Osteocyte (in vitro differentiated cells): ENCODE measurements at regions not wholly inside any gene's neighbourhood (a gene's known extent, or its start where the extent isn't known, plus 50 kb on each side); places are given as distances from the start of the nearest gene placed in this dataset.

Experiments
- DNase-seq: peaks from one replicate; pipeline ENCODE4 v3.0.0; 2021; ENCODE audit warnings: mixed read lengths; ENCODE audit not compliant: unreplicated experiment; ENCODE audit errors: extremely low spot score
- H3K27ac Mint-ChIP-seq: one replicate; pipeline ENCODE4 v1.8.0; 2021; ENCODE audit warnings: mild to moderate bottlenecking, mixed read lengths; ENCODE audit not compliant: unreplicated experiment
- H3K27me3 Mint-ChIP-seq: one replicate; pipeline ENCODE4 v1.8.0; 2021; ENCODE audit warnings: mixed read lengths; ENCODE audit not compliant: unreplicated experiment
- H3K36me3 Mint-ChIP-seq: one replicate; pipeline ENCODE4 v1.8.0; 2021; ENCODE audit warnings: mixed read lengths; ENCODE audit not compliant: unreplicated experiment
- H3K4me1 Mint-ChIP-seq: one replicate; pipeline ENCODE4 v1.8.0; 2021; ENCODE audit warnings: mixed read lengths; ENCODE audit not compliant: unreplicated experiment
- H3K4me3 Mint-ChIP-seq: one replicate; pipeline ENCODE4 v1.8.0; 2021; ENCODE audit warnings: mild to moderate bottlenecking, moderate library complexity, mixed read lengths; ENCODE audit not compliant: unreplicated experiment
- H3K9me3 Mint-ChIP-seq: one replicate; pipeline ENCODE4 v1.8.0; 2021; ENCODE audit warnings: mixed read lengths; ENCODE audit not compliant: unreplicated experiment
- TF ChIP-seq, protein P1 (sequence below): fragments of 200-600 bp; sonication (generic); IDR thresholded peaks from 2 replicates; pipeline ENCODE4 v1.5.0; 2021; ENCODE audit warnings: antibody characterized with exemption, mild to moderate bottlenecking, moderate library complexity

DNA sequence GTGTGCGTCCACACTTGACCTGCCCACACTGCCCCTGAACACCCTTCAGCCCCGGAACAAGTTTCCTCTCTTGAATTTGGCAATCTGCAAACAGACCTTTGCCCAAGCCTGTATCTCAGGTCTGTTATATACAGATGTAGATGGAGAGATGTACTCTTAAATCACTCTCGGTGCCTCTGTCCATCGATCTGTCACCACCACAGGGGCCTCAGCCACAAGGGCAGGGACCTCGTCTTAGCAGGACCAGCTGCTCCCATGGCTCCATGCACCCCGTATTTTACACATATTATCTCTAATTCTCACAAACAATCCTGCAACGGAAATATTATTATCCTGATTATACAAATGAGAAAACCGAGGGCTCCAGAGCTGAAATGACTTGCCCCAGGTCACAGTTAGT lies 313.4 kb downstream of the BCL11B start:
- no peaks in the 10 kb centered on the region for H3K36me3 Mint-ChIP-seq
- H3K4me1 Mint-ChIP-seq = no peaks in the 10 kb centered on the region
- no peak overlapping the region for H3K4me3 Mint-ChIP-seq
- TF ChIP-seq, protein P1, sequence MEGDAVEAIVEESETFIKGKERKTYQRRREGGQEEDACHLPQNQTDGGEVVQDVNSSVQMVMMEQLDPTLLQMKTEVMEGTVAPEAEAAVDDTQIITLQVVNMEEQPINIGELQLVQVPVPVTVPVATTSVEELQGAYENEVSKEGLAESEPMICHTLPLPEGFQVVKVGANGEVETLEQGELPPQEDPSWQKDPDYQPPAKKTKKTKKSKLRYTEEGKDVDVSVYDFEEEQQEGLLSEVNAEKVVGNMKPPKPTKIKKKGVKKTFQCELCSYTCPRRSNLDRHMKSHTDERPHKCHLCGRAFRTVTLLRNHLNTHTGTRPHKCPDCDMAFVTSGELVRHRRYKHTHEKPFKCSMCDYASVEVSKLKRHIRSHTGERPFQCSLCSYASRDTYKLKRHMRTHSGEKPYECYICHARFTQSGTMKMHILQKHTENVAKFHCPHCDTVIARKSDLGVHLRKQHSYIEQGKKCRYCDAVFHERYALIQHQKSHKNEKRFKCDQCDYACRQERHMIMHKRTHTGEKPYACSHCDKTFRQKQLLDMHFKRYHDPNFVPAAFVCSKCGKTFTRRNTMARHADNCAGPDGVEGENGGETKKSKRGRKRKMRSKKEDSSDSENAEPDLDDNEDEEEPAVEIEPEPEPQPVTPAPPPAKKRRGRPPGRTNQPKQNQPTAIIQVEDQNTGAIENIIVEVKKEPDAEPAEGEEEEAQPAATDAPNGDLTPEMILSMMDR = no peak
- DNase-seq = peak; percentile 42
- no peaks in the 10 kb centered on the region for H3K9me3 Mint-ChIP-seq
- peaks cover 15% of the 10 kb centered on the region for H3K27me3 Mint-ChIP-seq
- no peak overlapping the region for H3K27ac Mint-ChIP-seq

DNA sequence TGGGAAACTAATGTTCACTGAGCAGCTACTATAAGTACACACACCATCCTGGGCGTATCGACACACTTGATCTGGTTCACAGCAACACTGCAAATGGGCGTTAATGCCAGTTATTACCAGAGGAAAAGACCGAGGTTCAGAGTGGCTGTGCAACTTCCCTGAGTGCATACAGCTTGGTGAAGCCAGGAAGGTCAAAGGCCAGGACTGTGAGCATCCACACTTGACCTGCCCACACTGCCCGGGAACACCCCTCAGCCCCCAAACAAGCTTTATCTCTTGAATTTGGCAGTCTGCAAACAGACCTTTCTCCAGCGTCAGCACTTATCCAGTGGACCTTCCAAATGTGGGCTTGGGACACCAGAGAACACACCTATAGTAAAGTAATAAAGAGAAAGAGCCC lies 312.6 kb downstream of the BCL11B start:
- TF ChIP-seq, protein P1 = no peak
- H3K27me3 Mint-ChIP-seq = peaks cover 15% of the 10 kb centered on the region
- peak; percentile 51 for DNase-seq

DNA sequence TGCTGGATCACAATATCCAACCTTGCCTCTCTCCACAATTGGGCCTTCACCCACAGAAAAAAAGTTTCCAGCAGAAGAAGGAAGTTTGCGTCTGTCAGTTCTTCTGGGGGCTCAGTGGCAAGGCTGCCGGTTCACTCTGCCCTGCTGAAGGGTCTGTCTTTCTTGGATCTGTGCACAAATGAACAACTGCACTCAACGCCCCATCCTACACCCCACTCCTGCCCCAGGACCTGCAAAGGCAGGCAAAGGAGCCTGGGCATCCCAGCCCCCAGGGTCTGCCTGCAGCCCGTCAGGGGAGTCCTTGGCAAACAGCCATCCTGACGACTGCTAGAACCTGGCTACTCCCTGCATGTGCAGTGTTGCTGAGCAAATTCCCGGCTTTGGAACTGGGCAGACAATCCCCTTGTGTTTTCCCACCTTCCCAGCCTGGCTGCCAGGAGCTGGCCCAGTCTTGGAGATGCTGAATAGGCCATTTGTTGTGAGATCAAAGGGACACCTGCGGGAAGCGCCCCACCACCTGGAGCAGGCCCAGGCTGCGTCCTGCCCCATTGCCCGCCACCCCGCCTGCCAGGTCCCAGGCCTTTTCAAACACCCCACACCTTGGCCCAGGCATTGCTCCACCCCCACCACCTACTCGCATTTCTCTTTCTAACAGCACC lies 311.9 kb downstream of the BCL11B start:
- H3K27me3 Mint-ChIP-seq = peaks cover 12% of the 10 kb centered on the region
- TF ChIP-seq, protein P1 = no peak
- no peaks in the 10 kb centered on the region for H3K4me1 Mint-ChIP-seq
- peak; percentile 69 for DNase-seq
- H3K9me3 Mint-ChIP-seq = no peaks in the 10 kb centered on the region
- no peak overlapping the region for H3K4me3 Mint-ChIP-seq
- H3K27ac Mint-ChIP-seq = no peak overlapping the region
- no peaks in the 10 kb centered on the region for H3K36me3 Mint-ChIP-seq

More for the DNA sequence above, 312.6 kb downstream of the BCL11B start:
- Mint-ChIP-seq H3K4me3 (no peak overlapping the region), H3K9me3 (no peaks in the 10 kb centered on the region), H3K4me1 (no peaks in the 10 kb centered on the region), H3K36me3 (no peaks in the 10 kb centered on the region), H3K27ac (no peak overlapping the region)

DNA sequence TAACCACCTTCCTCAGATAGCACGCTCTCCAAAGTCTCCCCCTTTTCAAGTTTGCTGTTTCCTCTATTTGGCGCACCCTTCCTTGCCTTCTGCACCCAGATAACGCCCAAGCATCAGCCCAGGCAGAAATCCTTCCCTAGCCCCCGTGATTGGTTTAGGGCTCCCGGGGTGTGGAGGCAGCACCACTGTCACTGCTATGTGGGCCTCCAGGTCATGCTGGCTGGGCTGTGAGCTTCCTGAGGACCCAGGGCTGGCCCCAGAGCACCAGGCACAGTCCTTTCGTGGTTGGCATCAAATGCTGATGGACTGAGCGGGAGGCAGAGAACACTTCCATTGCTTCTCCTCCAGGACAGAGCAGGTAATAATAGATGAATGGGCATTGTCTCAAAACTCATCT lies 311.4 kb downstream of the BCL11B start:
- Mint-ChIP-seq H3K4me1 (no peaks in the 10 kb centered on the region), H3K27me3 (peaks cover 14% of the 10 kb centered on the region), H3K36me3 (no peaks in the 10 kb centered on the region), H3K9me3 (no peaks in the 10 kb centered on the region), H3K4me3 (no peak overlapping the region), H3K27ac (no peak overlapping the region)
- TF ChIP-seq, protein P1 = no peak
- DNase-seq = peak; percentile 60

DNA sequence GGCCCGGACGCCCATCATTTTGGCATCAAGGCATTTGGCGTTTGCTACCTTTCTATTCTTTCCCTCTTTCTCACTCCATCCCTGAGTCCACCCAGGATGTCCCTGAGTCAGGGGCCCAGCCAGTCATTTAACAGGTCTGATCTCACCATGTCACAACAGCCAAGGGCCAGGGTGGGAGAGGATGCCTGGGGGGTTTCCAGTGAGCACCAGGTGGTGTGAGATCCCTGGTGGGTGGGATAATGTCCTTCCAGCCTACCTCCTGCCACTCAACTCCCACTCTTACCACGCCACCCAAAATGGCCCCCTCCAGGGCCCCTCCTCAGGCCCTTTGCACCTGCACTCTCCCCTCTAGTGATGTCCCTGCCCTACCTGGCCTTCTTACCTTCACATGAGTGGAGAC lies 310.8 kb downstream of the BCL11B start:
- Mint-ChIP-seq H3K4me3 (no peak overlapping the region), H3K9me3 (no peaks in the 10 kb centered on the region), H3K36me3 (no peaks in the 10 kb centered on the region), H3K4me1 (no peaks in the 10 kb centered on the region), H3K27ac (no peak overlapping the region), H3K27me3 (peaks cover 14% of the 10 kb centered on the region)
- TF ChIP-seq, protein P1 = no peak
- peak; percentile 68 for DNase-seq
